Breast epithelium (tissue), 4 donors: ENCODE measurements at regions not wholly inside any gene's neighbourhood (a gene's known extent, or its start where the extent isn't known, plus 50 kb on each side); places are given as distances from the start of the nearest gene placed in this dataset.

Experiments used
- DNase-seq, 2 donors: peaks; one replicate each; pipeline ENCODE4 v3.0.0-alpha.2; 2019; ENCODE audit warnings: low spot score in 2 of 2
- H3K27ac ChIP-seq, 2 donors: fragments of 200-600 bp; sonication (generic) in 1 of 2; one replicate each; pipeline ENCODE4 v1.5.1; 2016 to 2019; ENCODE audit warnings: mild to moderate bottlenecking in 1 of 2
- H3K27me3 ChIP-seq, 2 donors: fragments of 200-600 bp; sonication (generic) in 1 of 2; one replicate each; pipeline versions ENCODE4 v1.5.1 to v1.6.0; 2017 to 2019; ENCODE audit warnings: control low read depth in 1 of 2, mild to moderate bottlenecking in 1 of 2
- H3K36me3 ChIP-seq: fragments of 200-600 bp; one replicate; pipeline ENCODE4 v1.5.1; 2019
- H3K4me1 ChIP-seq, 2 donors: fragments of 200-600 bp; sonication (generic); one replicate each; pipeline ENCODE4 v1.5.1; 2016 to 2019; ENCODE audit warnings: control low read depth in 1 of 2
- H3K4me3 ChIP-seq, 3 donors: fragments of 200-600 bp; sonication (generic); 1 replicate in 2 of 3; 2 replicates in 1 of 3; pipeline ENCODE4 v1.5.1; 2016 to 2019; ENCODE audit warnings: mild to moderate bottlenecking in 3 of 3, moderate library complexity in 2 of 3
- H3K9me3 ChIP-seq, 2 donors: fragments of 200-600 bp; sonication (generic) in 1 of 2; one replicate each; pipeline ENCODE4 v1.5.1; 2016 to 2019; ENCODE audit warnings: control low read depth in 1 of 2
- POLR2A ChIP-seq: fragments of 450-650 bp; IDR thresholded peaks from one replicate; pipeline ENCODE4 v1.6.1; 2016; ENCODE audit warnings: antibody characterized with exemption, mild to moderate bottlenecking, moderate library complexity
- POLR2AphosphoS5 ChIP-seq, 3 donors: sonication (generic); formaldehyde crosslinking; IDR thresholded peaks; one replicate each; pipeline ENCODE4 v1.6.1; 2017; ENCODE audit warnings: antibody characterized with exemption in 3 of 3
- intact Hi-C: fragments of 100-400 bp; cut with DNase I; formaldehyde crosslinking; loops from one replicate; pipeline ENCODE4 v1.15.1; 2023; ENCODE audit warnings: low total_unique reads
- TF ChIP-seq, protein P1 (sequence below), 3 donors: fragments of 450-650 bp; IDR thresholded peaks; one replicate each; pipeline ENCODE4 v1.5.1; 2016 to 2017; ENCODE audit warnings: antibody characterized with exemption in 3 of 3, mild to moderate bottlenecking in 3 of 3, moderate library complexity in 3 of 3

DNA sequence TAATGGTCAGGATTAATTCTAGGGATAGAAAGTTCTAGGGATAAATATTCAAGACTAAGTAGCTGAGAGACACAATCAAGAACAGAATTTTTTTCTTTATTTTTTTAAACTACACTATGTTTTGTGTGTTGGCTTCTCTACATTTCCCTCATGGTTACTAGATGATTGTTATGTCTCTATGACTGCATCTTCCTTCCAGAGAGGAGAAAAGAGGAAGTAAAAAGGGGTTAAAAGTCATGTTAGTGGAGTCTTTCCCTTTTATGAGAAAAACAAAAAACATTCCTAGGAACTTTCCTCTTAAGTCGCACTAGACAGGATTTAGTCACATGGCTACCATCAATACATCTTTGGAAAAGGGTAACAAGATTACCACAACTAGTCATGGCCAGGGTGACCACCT, 375.0 kb downstream of the KCNJ2 start:
- H3K27ac ChIP-seq = no peak overlapping the region
- H3K4me1 ChIP-seq = no peaks in the 10 kb centered on the region
- DNase-seq = no peak
- no peak overlapping the region for H3K4me3 ChIP-seq
- H3K36me3 ChIP-seq = no peaks in the 10 kb centered on the region
- no peak for TF ChIP-seq POLR2A
- no peak for TF ChIP-seq POLR2AphosphoS5 (IDR thresholded peaks at IDR 0.05)
- TF ChIP-seq, protein P1, sequence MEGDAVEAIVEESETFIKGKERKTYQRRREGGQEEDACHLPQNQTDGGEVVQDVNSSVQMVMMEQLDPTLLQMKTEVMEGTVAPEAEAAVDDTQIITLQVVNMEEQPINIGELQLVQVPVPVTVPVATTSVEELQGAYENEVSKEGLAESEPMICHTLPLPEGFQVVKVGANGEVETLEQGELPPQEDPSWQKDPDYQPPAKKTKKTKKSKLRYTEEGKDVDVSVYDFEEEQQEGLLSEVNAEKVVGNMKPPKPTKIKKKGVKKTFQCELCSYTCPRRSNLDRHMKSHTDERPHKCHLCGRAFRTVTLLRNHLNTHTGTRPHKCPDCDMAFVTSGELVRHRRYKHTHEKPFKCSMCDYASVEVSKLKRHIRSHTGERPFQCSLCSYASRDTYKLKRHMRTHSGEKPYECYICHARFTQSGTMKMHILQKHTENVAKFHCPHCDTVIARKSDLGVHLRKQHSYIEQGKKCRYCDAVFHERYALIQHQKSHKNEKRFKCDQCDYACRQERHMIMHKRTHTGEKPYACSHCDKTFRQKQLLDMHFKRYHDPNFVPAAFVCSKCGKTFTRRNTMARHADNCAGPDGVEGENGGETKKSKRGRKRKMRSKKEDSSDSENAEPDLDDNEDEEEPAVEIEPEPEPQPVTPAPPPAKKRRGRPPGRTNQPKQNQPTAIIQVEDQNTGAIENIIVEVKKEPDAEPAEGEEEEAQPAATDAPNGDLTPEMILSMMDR (IDR thresholded peaks at IDR 0.05) = no peak
- no peaks in the 10 kb centered on the region for H3K27me3 ChIP-seq
- no peaks in the 10 kb centered on the region for H3K9me3 ChIP-seq
- intact Hi-C loops = no loop called here

DNA sequence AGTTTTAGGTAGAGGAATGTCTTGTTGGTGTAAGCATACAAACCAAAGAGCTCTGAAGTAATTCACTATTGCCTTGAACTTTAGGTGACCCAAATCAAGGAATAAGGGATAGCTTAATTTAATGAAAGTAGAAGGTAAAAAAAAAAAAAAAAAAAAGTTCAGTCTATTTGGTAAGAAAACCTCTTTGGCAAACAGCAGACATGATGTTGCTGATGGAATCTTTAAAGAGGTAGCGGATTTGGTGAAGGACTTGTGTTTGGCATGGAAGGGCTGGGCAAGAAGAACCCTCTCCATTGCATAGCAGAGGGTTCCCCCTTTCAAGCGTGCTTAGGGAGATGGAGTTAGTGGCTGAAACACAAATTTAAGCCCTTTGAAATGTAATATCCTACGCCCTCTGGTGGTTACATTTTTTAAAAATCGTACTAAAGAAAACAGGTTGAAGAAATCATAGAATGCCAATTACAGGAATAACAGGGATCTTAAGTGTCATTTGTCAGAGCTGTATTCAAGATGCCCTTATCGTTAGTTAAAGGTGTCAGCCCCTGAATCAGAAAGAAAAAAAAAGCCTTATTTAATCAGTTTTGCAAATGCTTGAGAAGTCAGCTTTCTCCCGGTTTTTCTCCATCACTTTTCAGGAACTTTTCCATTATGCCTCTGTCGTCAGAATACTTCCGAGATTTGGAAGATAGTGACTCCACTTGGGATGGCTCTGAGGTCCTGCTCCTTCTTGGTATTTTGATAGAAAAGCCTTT, 383.1 kb downstream of the KCNJ2 start:
- no peaks in the 10 kb centered on the region for H3K9me3 ChIP-seq
- TF ChIP-seq POLR2A = no peak
- no peak for TF ChIP-seq POLR2AphosphoS5 (IDR thresholded peaks at IDR 0.05)
- TF ChIP-seq, protein P1 (IDR thresholded peaks at IDR 0.05) = peak; percentile 49 to 68 (median 63)
- no peaks in the 10 kb centered on the region for H3K36me3 ChIP-seq
- H3K4me3 ChIP-seq = no peak overlapping the region
- no peaks in the 10 kb centered on the region for H3K27me3 ChIP-seq
- no peak overlapping the region for H3K27ac ChIP-seq
- no peak for DNase-seq
- no peaks in the 10 kb centered on the region for H3K4me1 ChIP-seq
- intact Hi-C loops = no loop called here

GRCh38 chr17:70552982-70553334, 383.6 kb downstream of the KCNJ2 start:
- intact Hi-C loops = no loop called here
- Histone ChIP-seq H3K27ac (no peak overlapping the region), H3K9me3 (no peaks in the 10 kb centered on the region), H3K36me3 (no peaks in the 10 kb centered on the region), H3K4me3 (no peak overlapping the region), H3K27me3 (no peaks in the 10 kb centered on the region), H3K4me1 (no peaks in the 10 kb centered on the region)
- TF ChIP-seq, protein P1 (IDR thresholded peaks at IDR 0.05) = no peak
- no peak for TF ChIP-seq POLR2AphosphoS5 (IDR thresholded peaks at IDR 0.05)
- TF ChIP-seq POLR2A = no peak
- no peak for DNase-seq

GRCh38 chr17:70555723-70556122, 386.4 kb downstream of the KCNJ2 start:
- TF ChIP-seq POLR2A (no peak), POLR2AphosphoS5 (IDR thresholded peaks at IDR 0.05) (no peak)
- TF ChIP-seq, protein P1 (IDR thresholded peaks at IDR 0.05) = no peak
- H3K9me3 ChIP-seq = no peaks in the 10 kb centered on the region
- intact Hi-C loops = no loop called here
- H3K36me3 ChIP-seq = no peaks in the 10 kb centered on the region
- no peaks in the 10 kb centered on the region for H3K4me1 ChIP-seq
- no peak for DNase-seq
- no peak overlapping the region for H3K4me3 ChIP-seq
- no peak overlapping the region for H3K27ac ChIP-seq
- no peaks in the 10 kb centered on the region for H3K27me3 ChIP-seq

DNA sequence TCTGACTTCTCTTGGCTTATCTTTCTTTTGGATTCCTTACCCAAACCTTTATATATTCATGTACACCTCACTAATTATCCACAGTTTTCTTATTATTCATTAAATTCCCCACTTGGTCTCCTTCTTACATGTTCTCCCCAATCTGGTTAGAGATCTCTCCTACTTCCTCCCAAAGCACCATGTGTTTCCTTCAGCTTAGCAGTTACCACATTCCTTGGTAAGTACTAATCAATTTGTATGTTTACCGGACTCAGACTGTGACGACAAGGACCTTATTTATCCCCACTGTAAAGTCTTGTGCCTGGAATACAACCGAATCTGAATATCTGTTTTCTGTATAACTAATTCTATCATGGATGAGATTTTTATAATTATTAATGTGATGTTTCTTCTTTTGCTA, 389.5 kb downstream of the KCNJ2 start:
- intact Hi-C loops = no loop called here
- no peak for TF ChIP-seq POLR2A
- TF ChIP-seq, protein P1 (IDR thresholded peaks at IDR 0.05) = no peak
- no peak for TF ChIP-seq POLR2AphosphoS5 (IDR thresholded peaks at IDR 0.05)
- Histone ChIP-seq H3K27ac (no peak overlapping the region), H3K4me3 (no peak overlapping the region), H3K36me3 (no peaks in the 10 kb centered on the region), H3K4me1 (no peaks in the 10 kb centered on the region), H3K9me3 (no peaks in the 10 kb centered on the region), H3K27me3 (no peaks in the 10 kb centered on the region)
- no peak for DNase-seq
